ENCODE measurements at regions not wholly inside any gene's neighbourhood (a gene's known extent, or its start where the extent isn't known, plus 50 kb on each side); places are given as distances from the start of the nearest gene placed in this dataset.

GRCh38 chr5:71839096-71839884 lies 120.2 kb downstream of the CARTPT start (continued):
- TF ChIP-seq JUND (IDR thresholded peaks at IDR 0.05), result no peak
- no peak for TF ChIP-seq FOXA2 (IDR thresholded peaks at IDR 0.05)

GRCh38 chr5:71841107-71841506 lies 122.0 kb downstream of the CARTPT start:
- WGBS, result 72% methylated on average over 1 of the region's 1 CpG

More at GRCh38 chr5:71841107-71841506, 122.0 kb downstream of the CARTPT start:
- Histone ChIP-seq H3K4me1 (ENCODE audit: control insufficient read depth in 4 of 4, insufficient read depth in 4 of 4, low read length in 3 of 4) (no peaks in the 10 kb centered on the region), H3K27ac (ENCODE audit: low read depth in 1 of 2, low read length in 2 of 2) (no peak overlapping the region), H3K9ac (ENCODE audit: low read depth in 1 of 2, low read length in 2 of 2) (no peak overlapping the region), H3K27me3 (ENCODE audit: control insufficient read depth in 4 of 4, insufficient read depth in 4 of 4, low read length in 3 of 4) (no peaks in the 10 kb centered on the region), H3K36me3 (ENCODE audit: control insufficient read depth in 4 of 4, insufficient read depth in 3 of 4, low read depth in 1 of 4, low read length in 3 of 4) (no peaks in the 10 kb centered on the region), H3K9me3 (ENCODE audit: control insufficient read depth in 4 of 4, low read length in 3 of 4) (no peaks in the 10 kb centered on the region), H3K4me3 (ENCODE audit: low read depth in 1 of 3, low read length in 3 of 3) (no peak overlapping the region)
- no peak for TF ChIP-seq REST (IDR thresholded peaks at IDR 0.05)
- TF ChIP-seq ZBTB33 (IDR thresholded peaks at IDR 0.05), result no peak
- TF ChIP-seq RAD21 (IDR thresholded peaks at IDR 0.05), result no peak
- TF ChIP-seq TAF1 (conservative IDR thresholded peaks at IDR 0.05), result no peak
- no peak for TF ChIP-seq ATF3 (IDR thresholded peaks at IDR 0.05)
- no peak for TF ChIP-seq YY1 (IDR thresholded peaks at IDR 0.05)
- no peak for TF ChIP-seq GABPA (IDR thresholded peaks at IDR 0.05 in 1 of 2, conservative IDR thresholded peaks at IDR 0.05 in 1 of 2)
- TF ChIP-seq HNF4A (conservative IDR thresholded peaks at IDR 0.05), result no peak
- TF ChIP-seq CTCF (IDR thresholded peaks at IDR 0.05; ENCODE audit: low read depth, low read length, missing input control), result no peak
- TF ChIP-seq JUND (IDR thresholded peaks at IDR 0.05), result no peak
- no peak for TF ChIP-seq FOXA1 (IDR thresholded peaks at IDR 0.05)
- no peak for TF ChIP-seq EGR1 (IDR thresholded peaks at IDR 0.05; ENCODE audit: low read depth in 2 of 2)
- no peak for TF ChIP-seq RXRA (IDR thresholded peaks at IDR 0.05)
- TF ChIP-seq NR2F2 (IDR thresholded peaks at IDR 0.05), result no peak
- TF ChIP-seq HNF4G (IDR thresholded peaks at IDR 0.05), result no peak
- TF ChIP-seq SP1 (IDR thresholded peaks at IDR 0.05), result no peak
- no peak for TF ChIP-seq FOXA2 (IDR thresholded peaks at IDR 0.05)
- TF ChIP-seq MAX (IDR thresholded peaks at IDR 0.05), result no peak
- DNase-seq (ENCODE audit: low spot score), result no peak
